ENCODE measurements at regions not wholly inside any gene's neighbourhood (a gene's known extent, or its start where the extent isn't known, plus 50 kb on each side); places are given as distances from the start of the nearest gene placed in this dataset.

DNA sequence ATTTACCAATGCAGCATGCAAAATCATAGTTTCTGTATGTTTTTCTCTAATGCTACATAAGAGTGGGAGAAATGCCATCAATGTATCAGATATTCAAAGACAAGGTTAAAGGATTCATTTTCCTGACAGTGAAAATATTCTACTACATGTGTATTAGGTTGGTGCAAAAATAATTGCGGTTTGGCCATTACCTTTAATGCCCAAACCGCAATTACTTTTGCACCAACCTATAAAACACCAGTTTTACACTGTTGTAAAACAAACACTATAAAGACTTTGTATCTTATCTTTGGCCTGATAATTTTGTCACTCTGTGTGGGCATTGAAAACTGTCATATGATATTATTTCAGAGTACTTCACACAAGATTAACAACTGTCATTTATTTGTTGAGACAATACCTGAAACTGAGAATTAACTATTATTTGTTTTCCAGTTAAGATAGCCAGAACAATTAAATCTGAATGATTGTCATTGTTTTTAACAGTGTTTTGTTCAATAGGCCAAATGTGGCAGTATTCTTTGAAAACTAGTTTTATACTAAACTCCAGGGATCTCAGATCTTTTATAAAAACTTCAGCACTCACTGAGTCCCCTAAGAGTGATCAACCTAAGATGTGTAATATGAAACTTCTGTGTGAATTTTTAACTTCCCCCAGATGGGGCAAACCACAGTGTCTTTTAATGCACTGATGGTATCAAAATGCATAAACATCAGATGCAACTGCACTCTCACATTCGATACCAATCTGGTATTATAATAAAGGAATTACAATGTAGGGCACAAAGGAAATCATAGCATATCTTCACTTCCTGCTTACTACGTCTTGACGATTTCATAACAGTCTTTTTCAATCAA lies 53.8 kb upstream of the FBN2 start:
- DNase-seq (ENCODE audit: low read depth in 2 of 2), result no peak

DNA sequence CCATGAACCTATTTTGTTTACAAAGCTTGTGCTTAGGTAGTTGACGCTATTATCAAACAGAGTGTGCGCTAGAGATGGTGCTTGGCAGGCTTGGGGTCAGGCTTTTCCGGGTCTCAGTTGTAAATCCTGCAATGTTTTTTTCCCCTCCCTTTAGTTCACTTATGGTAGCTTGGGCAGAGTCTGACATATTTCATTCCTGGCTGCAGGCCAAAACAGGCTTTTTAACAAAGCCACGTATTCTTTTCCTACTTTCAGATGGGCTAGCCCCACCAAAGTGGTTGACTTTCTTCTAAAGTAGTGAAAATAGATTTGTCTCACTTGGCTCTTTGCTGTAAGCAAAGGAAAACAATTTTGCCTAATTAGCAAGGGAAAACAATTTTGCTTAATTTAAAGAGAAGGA lies 58.0 kb upstream of the FBN2 start:
- DNase-seq (ENCODE audit: low read depth in 2 of 2), result no peak

DNA sequence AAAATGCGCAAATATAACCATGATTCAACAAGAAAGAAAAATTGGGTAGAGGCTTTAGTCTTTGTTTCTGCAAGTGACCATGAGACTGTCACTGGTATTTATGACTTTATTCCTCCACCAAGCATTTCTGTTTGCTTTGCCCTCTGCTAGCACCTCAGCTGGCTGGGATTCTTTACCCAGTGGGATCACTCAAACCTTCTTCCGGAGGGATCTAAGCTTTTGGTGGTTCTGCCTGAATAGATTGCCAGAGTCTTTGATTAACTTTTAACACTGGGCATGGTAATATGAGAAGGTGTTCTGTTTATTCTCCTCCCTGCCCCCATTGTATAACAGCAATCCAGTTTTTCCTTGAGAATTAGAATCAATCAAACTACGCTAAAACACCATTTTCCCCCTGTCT lies 59.1 kb upstream of the FBN2 start:
- no peak for DNase-seq (ENCODE audit: low read depth in 2 of 2)

GRCh38 chr5:128613128-128613527 lies 75.1 kb upstream of the FBN2 start:
- DNase-seq (ENCODE audit: low read depth in 2 of 2), result no peak

- no peak for DNase-seq (ENCODE audit: low read depth in 2 of 2)
Observed at GRCh38 chr5:128613766-128614165, 75.7 kb upstream of the FBN2 start.

DNA sequence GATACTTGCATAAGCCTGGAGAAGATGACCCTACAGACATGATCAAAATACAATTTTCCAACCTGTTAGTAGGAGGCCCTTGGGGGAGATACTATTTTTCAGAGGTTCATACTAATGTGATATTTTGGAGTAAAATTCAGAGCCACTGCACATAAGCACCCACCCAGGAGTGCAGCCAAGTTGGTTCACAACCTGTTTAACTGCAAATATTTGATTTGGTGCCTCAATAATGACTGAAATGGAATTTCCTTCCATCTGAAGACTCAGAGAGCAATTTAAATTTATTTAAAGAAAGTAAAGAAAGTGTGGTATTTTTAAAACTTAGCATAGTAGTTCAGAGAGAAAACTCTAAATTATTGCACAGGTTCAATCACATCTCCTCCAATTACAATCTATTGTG lies 77.5 kb upstream of the FBN2 start:
- no peak for DNase-seq (ENCODE audit: low read depth in 2 of 2)

- no peak for DNase-seq (ENCODE audit: low read depth in 2 of 2)
Observed at GRCh38 chr5:128626536-128627090, 88.6 kb upstream of the FBN2 start.

DNA sequence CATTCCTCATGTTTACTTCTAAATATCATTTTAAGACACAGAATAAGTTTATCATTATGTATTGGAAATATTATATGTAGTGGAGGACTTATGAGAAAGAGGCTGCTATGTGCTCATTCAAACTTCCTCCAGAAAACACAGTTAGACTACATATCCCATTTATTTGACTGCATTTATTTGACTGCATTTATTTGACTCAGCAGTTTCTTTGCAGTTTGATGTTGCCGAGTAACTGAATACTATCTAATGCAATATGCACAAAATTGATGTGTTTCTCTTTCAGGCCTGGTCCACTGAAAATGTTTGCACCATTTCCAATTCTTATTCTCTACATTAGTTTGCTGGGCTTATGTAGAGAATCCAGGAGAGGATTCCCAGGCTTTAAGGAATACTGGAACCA lies 89.9 kb upstream of the FBN2 start:
- DNase-seq (ENCODE audit: low read depth in 2 of 2), result no peak

DNA sequence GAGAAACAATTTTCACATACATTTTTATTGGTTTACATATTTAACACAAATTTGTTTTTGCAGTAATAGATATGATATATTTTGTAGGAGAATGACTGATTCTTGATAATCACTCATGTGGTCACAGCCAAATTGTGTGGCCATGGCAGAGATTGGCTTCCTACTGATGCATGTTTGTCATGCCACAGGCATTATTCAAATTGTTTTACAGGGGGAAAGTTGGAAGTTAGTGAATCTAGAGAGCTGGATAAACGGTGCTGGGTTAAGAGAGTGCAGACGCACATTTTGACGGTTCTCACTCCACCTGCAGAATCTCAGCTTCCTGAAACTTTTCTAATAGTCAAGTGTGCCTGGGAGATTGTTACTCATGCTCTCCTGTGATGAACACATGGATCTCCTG lies 91.1 kb upstream of the FBN2 start:
- DNase-seq (ENCODE audit: low read depth in 2 of 2), result no peak

DNA sequence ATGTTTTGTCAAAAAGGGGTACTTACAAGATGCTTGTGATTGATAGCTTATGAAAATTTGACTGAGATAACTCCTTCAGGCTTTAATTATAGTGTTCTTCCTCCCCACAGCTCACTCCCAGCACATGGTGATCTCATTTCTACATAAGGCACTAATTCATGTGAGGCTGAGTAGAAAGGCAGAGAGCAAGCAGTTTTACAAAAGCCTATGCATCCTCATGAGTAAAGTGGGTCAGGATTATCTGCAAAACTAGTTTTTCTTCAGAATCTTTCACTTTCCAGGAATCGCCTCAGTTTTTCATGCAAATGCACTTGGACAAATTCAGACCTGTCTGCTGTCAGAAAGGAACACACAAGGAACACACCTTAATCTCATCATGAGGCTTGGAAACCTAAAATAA lies 92.1 kb upstream of the FBN2 start:
- no peak for DNase-seq (ENCODE audit: low read depth in 2 of 2)

GRCh38 chr5:128631771-128632170 lies 93.7 kb upstream of the FBN2 start:
- DNase-seq (ENCODE audit: low read depth in 2 of 2), result no peak

DNA sequence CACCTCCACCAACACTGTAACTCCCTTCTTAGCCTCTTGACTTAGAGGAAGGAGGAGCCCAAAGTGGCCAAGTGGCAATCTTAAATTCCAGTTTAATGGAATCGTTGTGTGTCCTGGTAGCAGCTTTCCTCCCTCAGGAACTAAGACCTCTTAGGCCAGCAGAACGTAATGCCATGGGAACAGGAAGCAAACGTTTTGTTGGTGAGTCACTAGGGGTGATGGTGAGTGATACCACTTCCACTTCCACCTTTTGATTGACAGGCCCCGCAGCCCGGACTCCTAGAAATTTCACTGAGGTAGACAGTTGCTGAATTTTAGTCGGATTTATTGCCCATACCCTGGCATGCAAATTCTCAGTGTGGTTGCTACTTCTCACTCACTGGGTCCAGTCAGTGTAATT lies 94.2 kb upstream of the FBN2 start:
- DNase-seq (ENCODE audit: low read depth in 2 of 2), result no peak

DNA sequence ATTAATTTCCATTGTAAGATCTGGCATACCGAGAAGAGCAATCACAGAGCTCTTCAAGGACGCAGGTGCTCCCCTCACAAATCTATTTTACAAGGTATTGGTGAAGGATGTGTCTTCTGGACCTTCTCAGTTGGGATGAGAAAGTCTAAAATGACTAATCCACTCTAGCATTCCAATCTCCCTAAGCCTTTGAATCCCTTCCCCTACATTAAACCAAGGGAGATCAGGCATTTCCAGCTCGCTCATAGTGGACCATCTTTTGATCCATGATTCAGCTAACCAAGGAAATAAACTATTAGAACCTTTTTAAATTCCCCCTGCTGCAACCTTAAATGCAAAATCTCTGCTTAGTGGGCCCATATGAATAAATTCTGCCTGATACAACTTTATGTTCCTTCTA lies 95.9 kb upstream of the FBN2 start:
- DNase-seq (ENCODE audit: low read depth in 2 of 2), result no peak

DNA sequence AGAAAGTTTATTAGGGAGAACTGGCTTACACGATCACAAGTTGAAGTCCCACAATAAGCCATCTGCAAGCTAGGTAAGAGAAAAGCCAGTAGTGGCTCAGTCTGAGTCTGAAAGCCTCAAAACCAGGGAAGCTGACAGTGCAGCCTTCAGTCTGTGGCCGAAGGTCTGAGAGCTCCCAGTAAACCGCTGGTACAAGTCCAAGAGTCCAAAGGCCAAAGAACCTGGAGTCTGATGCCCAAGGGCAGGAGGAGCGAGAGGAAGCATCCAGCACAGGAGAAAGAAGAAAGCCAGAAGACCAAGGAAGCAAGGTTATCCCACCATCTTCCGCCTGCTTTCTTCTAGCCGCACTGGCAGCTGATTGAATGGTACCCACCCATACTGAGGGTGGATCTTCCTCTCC lies 97.3 kb upstream of the FBN2 start:
- no peak for DNase-seq (ENCODE audit: low read depth in 2 of 2)

- no peak for DNase-seq (ENCODE audit: low read depth in 2 of 2)
Observed at GRCh38 chr5:128636361-128636760, 98.3 kb upstream of the FBN2 start.

- no peak for DNase-seq (ENCODE audit: low read depth in 2 of 2)
Observed at GRCh38 chr5:128637031-128637430, 99.0 kb upstream of the FBN2 start.

- no peak for DNase-seq (ENCODE audit: low read depth in 2 of 2)
Observed at GRCh38 chr5:128641861-128642260, 103.8 kb upstream of the FBN2 start.

DNA sequence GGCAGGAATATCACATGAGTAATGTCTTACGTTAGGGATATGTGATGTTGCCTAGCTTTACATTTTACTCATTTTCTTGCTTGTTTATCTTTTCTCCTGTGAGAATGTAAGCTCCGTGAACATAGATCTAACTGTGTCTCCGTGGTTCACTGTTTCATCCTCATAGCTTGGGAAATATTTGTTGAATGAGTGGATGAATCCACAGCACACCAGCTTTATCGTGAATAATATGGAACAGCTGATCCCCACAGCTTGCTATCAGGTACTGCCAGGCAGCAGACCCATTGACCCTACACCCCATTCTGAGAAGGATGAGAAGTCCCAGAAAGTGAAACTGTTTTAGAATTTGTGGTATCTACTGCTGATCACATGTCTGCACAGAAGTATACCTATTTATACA lies 106.8 kb upstream of the FBN2 start:
- DNase-seq (ENCODE audit: low read depth in 2 of 2), result no peak

DNA sequence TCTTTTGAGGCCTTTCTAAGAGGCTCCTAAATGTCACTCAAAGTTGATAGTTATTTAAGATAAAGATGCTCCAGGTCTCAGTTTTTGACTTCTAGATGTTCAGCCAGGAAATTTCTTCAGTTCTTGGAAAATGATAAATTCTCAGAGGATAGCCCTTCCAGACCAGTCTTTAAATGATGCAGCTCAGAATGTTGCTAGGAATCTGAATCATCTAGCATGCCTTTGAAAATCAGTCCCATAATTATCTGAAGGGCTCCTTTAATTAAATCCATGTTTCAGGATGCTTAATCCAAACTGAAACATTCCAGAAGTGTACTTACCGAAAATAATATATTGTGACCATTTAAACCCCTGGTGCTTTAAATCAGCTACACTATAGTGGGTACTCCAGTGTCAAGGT lies 107.5 kb upstream of the FBN2 start:
- no peak for DNase-seq (ENCODE audit: low read depth in 2 of 2)

DNA sequence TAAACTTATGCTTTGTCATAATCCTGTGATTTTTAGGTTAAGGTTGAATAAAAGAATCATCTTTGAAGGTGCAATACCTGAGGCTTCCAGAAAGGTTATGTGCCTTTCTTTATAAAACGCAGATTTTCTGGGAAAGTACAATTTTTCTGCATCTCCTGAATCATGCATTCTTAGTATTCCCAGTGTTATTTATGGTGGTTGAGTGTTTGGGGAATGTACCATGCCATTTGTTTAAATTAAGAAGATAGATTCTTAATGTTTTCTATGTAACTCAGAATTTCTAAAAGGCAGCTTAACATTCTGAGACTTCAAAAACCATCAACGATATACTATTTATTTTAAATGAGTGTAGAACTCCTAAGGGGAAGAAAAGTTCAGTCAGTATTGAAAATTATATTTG lies 108.1 kb upstream of the FBN2 start:
- DNase-seq (ENCODE audit: low read depth in 2 of 2), result no peak

DNA sequence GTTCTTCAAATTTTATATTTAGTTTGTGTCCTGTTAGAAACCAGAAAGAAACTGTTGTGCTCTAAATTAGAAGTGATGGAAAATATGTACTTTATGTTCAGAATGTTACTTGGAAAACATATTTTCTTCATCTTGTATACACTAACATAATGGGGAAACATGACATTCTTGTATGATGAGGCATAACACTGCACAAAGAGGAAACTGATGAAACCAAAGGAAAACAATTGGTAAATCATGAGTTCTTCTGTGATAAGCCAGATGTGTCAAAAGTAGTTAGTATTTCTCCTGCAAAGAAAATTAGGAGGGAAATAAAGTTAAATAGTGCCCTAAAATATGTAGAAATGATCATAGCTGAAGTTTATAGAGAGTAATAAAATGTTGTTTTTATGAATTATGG lies 111.1 kb upstream of the FBN2 start:
- no peak for DNase-seq (ENCODE audit: low read depth in 2 of 2)

- no peak for DNase-seq (ENCODE audit: low read depth in 2 of 2)
Observed at GRCh38 chr5:128662997-128663396, 125.0 kb upstream of the FBN2 start.

DNA sequence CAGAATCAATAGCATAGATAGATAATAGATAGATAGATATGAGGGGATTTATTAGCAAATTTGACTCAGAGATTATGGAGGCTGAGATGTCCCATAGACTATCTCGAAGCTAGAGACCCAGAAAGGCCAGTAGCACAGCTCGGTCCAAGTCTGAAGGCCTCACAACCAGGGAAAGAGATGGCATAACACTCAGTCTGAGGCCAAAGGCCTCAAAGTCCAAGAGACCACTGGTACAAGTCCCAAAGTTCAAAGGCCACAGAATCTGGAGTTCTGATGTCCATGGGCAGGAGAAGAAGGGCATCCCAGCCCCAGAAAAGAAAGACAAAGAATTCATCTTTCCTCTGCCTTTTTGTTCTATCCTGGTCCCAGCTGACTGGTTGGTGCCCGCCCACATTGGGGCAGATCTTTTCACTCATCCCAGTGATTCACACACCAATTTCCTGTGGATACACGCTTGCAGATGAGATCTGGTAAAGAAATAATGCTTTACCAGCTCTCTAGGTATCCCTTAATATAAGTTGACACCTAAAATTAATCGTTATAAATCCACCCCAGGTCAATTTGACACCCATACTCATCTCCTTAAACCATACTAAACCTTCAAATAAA lies 127.8 kb upstream of the FBN2 start:
- DNase-seq (ENCODE audit: low read depth in 2 of 2), result no peak

Measured in stimulated activated CD8-positive, alpha-beta memory T cell treated with anti-CD3 and anti-CD28 coated beads, Interleukin-7, amount 100 ng/mL, for 4 hours (primary cell).